Calu3 (cell line): ENCODE measurements at regions not wholly inside any gene's neighbourhood (a gene's known extent, or its start where the extent isn't known, plus 50 kb on each side); places are given as distances from the start of the nearest gene placed in this dataset.
A peak's percentile ranks its signal among the peaks of the same experiment; 100 is the strongest.

Experiments
- BruUV-seq: library from RNA; stranded (reverse); fragments of 400-500 nt; replicated peaks from 2 replicates; lab custom pipeline; 2021; lab: Mats Ljungman, UMichigan
- CTCF ChIA-PET: fragments of 300-600 bp; sonication (Branson Sonifier 250); formaldehyde crosslinking; loops from one replicate; lab custom pipeline; 2022; ENCODE audit warnings: antibody characterized with exemption; lab: Charles Lee
- DNase-seq: peaks from one replicate; pipeline ENCODE4 v3.0.0; 2022
- H3K27ac Mint-ChIP-seq: one replicate; pipeline ENCODE4 v1.8.0; 2022; ENCODE audit warnings: mixed read lengths; ENCODE audit not compliant: unreplicated experiment
- H3K27me3 Mint-ChIP-seq: one replicate; pipeline ENCODE4 v1.8.0; 2022; ENCODE audit warnings: mixed read lengths; ENCODE audit not compliant: unreplicated experiment
- H3K36me3 Mint-ChIP-seq: one replicate; pipeline ENCODE4 v1.8.0; 2022; ENCODE audit warnings: mild to moderate bottlenecking, moderate library complexity, mixed read lengths; ENCODE audit not compliant: insufficient read depth, unreplicated experiment
- H3K4me1 Mint-ChIP-seq: one replicate; pipeline ENCODE4 v1.8.0; 2022; ENCODE audit warnings: mild to moderate bottlenecking, low read depth, mixed read lengths; ENCODE audit not compliant: unreplicated experiment
- H3K4me3 Mint-ChIP-seq: one replicate; pipeline ENCODE4 v1.8.0; 2022; ENCODE audit warnings: mild to moderate bottlenecking, low read depth, moderate library complexity, mixed read lengths; ENCODE audit not compliant: unreplicated experiment
- H3K9me3 Mint-ChIP-seq: one replicate; pipeline ENCODE4 v1.8.0; 2022; ENCODE audit warnings: low read depth, mixed read lengths; ENCODE audit not compliant: unreplicated experiment
- CTCF ChIP-seq: fragments of 200-600 bp; IDR thresholded peaks from one replicate; pipeline ENCODE4 v1.8.0; 2022; ENCODE audit warnings: antibody characterized with exemption; ENCODE audit not compliant: unreplicated experiment
- intact Hi-C: fragments of 100-400 bp; cut with micrococcal nuclease; formaldehyde crosslinking; loops from one replicate; pipeline ENCODE4 v1.10.0; 2022; ENCODE audit not compliant: unreplicated experiment

- intact Hi-C loops = no loop called here
- Mint-ChIP-seq H3K9me3 (peaks cover 3% of the 10 kb centered on the region), H3K36me3 (no peaks in the 10 kb centered on the region), H3K27me3 (no peaks in the 10 kb centered on the region), H3K4me1 (peaks cover 27% of the 10 kb centered on the region), H3K4me3 (no peak overlapping the region), H3K27ac (peak overlapping the region; percentile 54)
- no TSS peak for BruUV-seq
- peak; percentile 13 for DNase-seq
- no peak for TF ChIP-seq CTCF
- CTCF ChIA-PET = interaction anchor here (0.7 to 1.0 kb wide), 6 partner anchors 19 to 1101 kb away, joined by 3 to 20 read pairs (median 4); no protein-coding TSS in a partner anchor
Observed at GRCh38 chr6:11296449-11297375, 64.2 kb upstream of the NEDD9 start.

- H3K27ac Mint-ChIP-seq = no peak overlapping the region
- no peak for TF ChIP-seq CTCF
- no peak for DNase-seq
- CTCF ChIA-PET = no interaction called here
- intact Hi-C loops = no loop called here
- H3K4me3 Mint-ChIP-seq = no peak overlapping the region
- no peaks in the 10 kb centered on the region for H3K36me3 Mint-ChIP-seq
- peaks cover 27% of the 10 kb centered on the region for H3K4me1 Mint-ChIP-seq
- no TSS peak for BruUV-seq
- peaks cover 3% of the 10 kb centered on the region for H3K9me3 Mint-ChIP-seq
- H3K27me3 Mint-ChIP-seq = no peaks in the 10 kb centered on the region
Observed at GRCh38 chr6:11295969-11296368, 63.5 kb upstream of the NEDD9 start.

GRCh38 chr6:11294228-11294627 lies 61.8 kb upstream of the NEDD9 start:
- DNase-seq = no peak
- intact Hi-C loops = no loop called here
- CTCF ChIA-PET = no interaction called here
- no peaks in the 10 kb centered on the region for H3K36me3 Mint-ChIP-seq
- no peak overlapping the region for H3K27ac Mint-ChIP-seq
- no peak for TF ChIP-seq CTCF
- H3K4me1 Mint-ChIP-seq = peaks cover 15% of the 10 kb centered on the region
- H3K4me3 Mint-ChIP-seq = no peak overlapping the region
- no TSS peak for BruUV-seq
- H3K27me3 Mint-ChIP-seq = no peaks in the 10 kb centered on the region
- peaks cover 3% of the 10 kb centered on the region for H3K9me3 Mint-ChIP-seq

GRCh38 chr6:11292594-11293236 lies 60.2 kb upstream of the NEDD9 start:
- BruUV-seq = no TSS peak
- CTCF ChIA-PET = no interaction called here
- intact Hi-C loops = no loop called here
- no peak for TF ChIP-seq CTCF
- Mint-ChIP-seq H3K9me3 (peaks cover 3% of the 10 kb centered on the region), H3K4me3 (no peak overlapping the region), H3K27ac (no peak overlapping the region), H3K36me3 (no peaks in the 10 kb centered on the region), H3K27me3 (no peaks in the 10 kb centered on the region), H3K4me1 (peaks cover 12% of the 10 kb centered on the region)
- no peak for DNase-seq
